Gastroesophageal sphincter (tissue), 3 donors: ENCODE measurements at regions not wholly inside any gene's neighbourhood (a gene's known extent, or its start where the extent isn't known, plus 50 kb on each side); places are given as distances from the start of the nearest gene placed in this dataset.

Source experiments
- CTCF ChIP-seq, 4 experiments: fragments of 200-600 bp in 2 of 4; fragments of 450-650 bp in 2 of 4; sonication (generic) in 1 of 4; IDR thresholded peaks; one replicate each; pipeline ENCODE4 v1.5.1; 2017 to 2019; ENCODE audit warnings: antibody characterized with exemption in 4 of 4, mild to moderate bottlenecking in 2 of 4, moderate library complexity in 2 of 4
- EP300 ChIP-seq: sonication (generic); formaldehyde crosslinking; IDR thresholded peaks from one replicate; pipeline ENCODE4 v1.6.1; 2017; ENCODE audit warnings: antibody characterized with exemption, mild to moderate bottlenecking
- POLR2A ChIP-seq, 2 donors: fragments of 450-650 bp; IDR thresholded peaks; one replicate each; pipeline ENCODE4 v1.6.1; 2017; ENCODE audit warnings: antibody characterized with exemption in 2 of 2, mild to moderate bottlenecking in 2 of 2, moderate library complexity in 1 of 2
- POLR2AphosphoS5 ChIP-seq: sonication (generic); formaldehyde crosslinking; IDR thresholded peaks from one replicate; pipeline ENCODE4 v1.6.1; 2017; ENCODE audit warnings: antibody characterized with exemption

- no peak for TF ChIP-seq CTCF (IDR thresholded peaks at IDR 0.05)
- no peak for TF ChIP-seq POLR2A (IDR thresholded peaks at IDR 0.05)
- no peak for TF ChIP-seq POLR2AphosphoS5
- no peak for TF ChIP-seq EP300
Measured at GRCh38 chr2:7940723-7941122, 741.1 kb upstream of the ID2 start.
